ENCODE measurements at regions not wholly inside any gene's neighbourhood (a gene's known extent, or its start where the extent isn't known, plus 50 kb on each side); places are given as distances from the start of the nearest gene placed in this dataset.

- CTCF ChIA-PET, result interaction anchor here (0.6 kb wide), 2 partner anchors 127 to 885 kb away, joined by 3 read pairs; no protein-coding TSS in a partner anchor
- H3K36me3 Mint-ChIP-seq (ENCODE audit: low read depth), result no peaks in the 10 kb centered on the region
- H3K4me3 Mint-ChIP-seq, result no peak overlapping the region
- peaks cover 3% of the 10 kb centered on the region for H3K27me3 Mint-ChIP-seq (ENCODE audit: low read depth)
- no peak overlapping the region for H3K27ac Mint-ChIP-seq
- H3K9me3 Mint-ChIP-seq, result no peaks in the 10 kb centered on the region
- DNase-seq, result no peak
- intact Hi-C loops (cut with micrococcal nuclease), result no loop called here
- no peaks in the 10 kb centered on the region for H3K4me1 Mint-ChIP-seq (ENCODE audit: low read depth)
Measured at GRCh38 chr13:80132741-80133601, 208.0 kb downstream of the SPRY2 start.

- H3K4me3 Mint-ChIP-seq, result no peak overlapping the region
- CTCF ChIA-PET, result no interaction called here
- no peaks in the 10 kb centered on the region for H3K4me1 Mint-ChIP-seq (ENCODE audit: low read depth)
Measured at GRCh38 chr13:80131204-80131603, 209.7 kb downstream of the SPRY2 start.

GRCh38 chr13:80126389-80127068 lies 214.4 kb downstream of the SPRY2 start:
- Mint-ChIP-seq H3K36me3 (ENCODE audit: low read depth) (no peaks in the 10 kb centered on the region), H3K27me3 (ENCODE audit: low read depth) (no peaks in the 10 kb centered on the region), H3K9me3 (no peaks in the 10 kb centered on the region), H3K27ac (no peak overlapping the region), H3K4me3 (no peak overlapping the region), H3K4me1 (ENCODE audit: low read depth) (no peaks in the 10 kb centered on the region)
- no peak for DNase-seq
- intact Hi-C loops (cut with micrococcal nuclease), result no loop called here
- CTCF ChIA-PET, result no interaction called here

More at GRCh38 chr13:80131204-80131603, 209.7 kb downstream of the SPRY2 start:
- Mint-ChIP-seq H3K9me3 (no peaks in the 10 kb centered on the region), H3K27me3 (ENCODE audit: low read depth) (peaks cover 3% of the 10 kb centered on the region), H3K36me3 (ENCODE audit: low read depth) (no peaks in the 10 kb centered on the region), H3K27ac (no peak overlapping the region)
- intact Hi-C loops (cut with micrococcal nuclease), result no loop called here
- no peak for DNase-seq

- Mint-ChIP-seq H3K27ac (no peak overlapping the region), H3K27me3 (ENCODE audit: low read depth) (peaks cover 2% of the 10 kb centered on the region), H3K36me3 (ENCODE audit: low read depth) (no peaks in the 10 kb centered on the region), H3K4me3 (no peak overlapping the region), H3K4me1 (ENCODE audit: low read depth) (no peaks in the 10 kb centered on the region), H3K9me3 (no peaks in the 10 kb centered on the region)
- CTCF ChIA-PET, result interaction anchor here (0.6 kb wide), 1 partner anchor 1815 kb away, joined by 3 read pairs; no protein-coding TSS in a partner anchor
- no peak for DNase-seq
- intact Hi-C loops (cut with micrococcal nuclease), result no loop called here
Measured at GRCh38 chr13:80123945-80124344, 217.0 kb downstream of the SPRY2 start.

- Mint-ChIP-seq H3K4me3 (no peak overlapping the region), H3K36me3 (ENCODE audit: low read depth) (no peaks in the 10 kb centered on the region), H3K27ac (no peak overlapping the region), H3K27me3 (ENCODE audit: low read depth) (peaks cover 2% of the 10 kb centered on the region), H3K9me3 (no peaks in the 10 kb centered on the region), H3K4me1 (ENCODE audit: low read depth) (no peaks in the 10 kb centered on the region)
- intact Hi-C loops (cut with micrococcal nuclease), result no loop called here
- no peak for DNase-seq
- CTCF ChIA-PET, result no interaction called here
Measured at GRCh38 chr13:80121038-80121437, 219.9 kb downstream of the SPRY2 start.

- no peak overlapping the region for H3K4me3 Mint-ChIP-seq
- no peak overlapping the region for H3K27ac Mint-ChIP-seq
- H3K27me3 Mint-ChIP-seq (ENCODE audit: low read depth), result peaks cover 2% of the 10 kb centered on the region
- intact Hi-C loops (cut with micrococcal nuclease), result no loop called here
- no peaks in the 10 kb centered on the region for H3K9me3 Mint-ChIP-seq
- no peaks in the 10 kb centered on the region for H3K36me3 Mint-ChIP-seq (ENCODE audit: low read depth)
- no peak for DNase-seq
- no peaks in the 10 kb centered on the region for H3K4me1 Mint-ChIP-seq (ENCODE audit: low read depth)
- CTCF ChIA-PET, result no interaction called here
Measured at GRCh38 chr13:80118506-80118905, 222.4 kb downstream of the SPRY2 start.

- Mint-ChIP-seq H3K4me3 (no peak overlapping the region), H3K36me3 (ENCODE audit: low read depth) (no peaks in the 10 kb centered on the region), H3K9me3 (no peaks in the 10 kb centered on the region), H3K4me1 (ENCODE audit: low read depth) (no peaks in the 10 kb centered on the region), H3K27me3 (ENCODE audit: low read depth) (peaks cover 2% of the 10 kb centered on the region), H3K27ac (no peak overlapping the region)
- intact Hi-C loops (cut with micrococcal nuclease), result no loop called here
- CTCF ChIA-PET, result no interaction called here
- DNase-seq, result no peak
Measured at GRCh38 chr13:80118099-80118498, 222.8 kb downstream of the SPRY2 start.

GRCh38 chr13:80117515-80117914 lies 223.4 kb downstream of the SPRY2 start:
- H3K9me3 Mint-ChIP-seq, result no peaks in the 10 kb centered on the region
- CTCF ChIA-PET, result no interaction called here
- H3K27me3 Mint-ChIP-seq (ENCODE audit: low read depth), result peaks cover 2% of the 10 kb centered on the region
- no peaks in the 10 kb centered on the region for H3K36me3 Mint-ChIP-seq (ENCODE audit: low read depth)
- H3K4me1 Mint-ChIP-seq (ENCODE audit: low read depth), result no peaks in the 10 kb centered on the region
- DNase-seq, result no peak
- H3K27ac Mint-ChIP-seq, result no peak overlapping the region
- intact Hi-C loops (cut with micrococcal nuclease), result no loop called here
- no peak overlapping the region for H3K4me3 Mint-ChIP-seq

GRCh38 chr13:80116107-80116506 lies 224.8 kb downstream of the SPRY2 start:
- no peaks in the 10 kb centered on the region for H3K9me3 Mint-ChIP-seq
- CTCF ChIA-PET, result interaction anchor here (1.4 kb wide), 1 partner anchor 9 kb away, joined by 4 read pairs; no protein-coding TSS in a partner anchor

GRCh38 chr13:80115616-80116015 lies 225.3 kb downstream of the SPRY2 start:
- intact Hi-C loops (cut with micrococcal nuclease), result loop anchor here (2.0 kb wide), 1 partner anchor 67 kb away; no protein-coding TSS in a partner anchor
- Mint-ChIP-seq H3K9me3 (no peaks in the 10 kb centered on the region), H3K27ac (no peak overlapping the region), H3K36me3 (ENCODE audit: low read depth) (no peaks in the 10 kb centered on the region), H3K27me3 (ENCODE audit: low read depth) (peaks cover 2% of the 10 kb centered on the region), H3K4me3 (no peak overlapping the region), H3K4me1 (ENCODE audit: low read depth) (no peaks in the 10 kb centered on the region)
- DNase-seq, result no peak
- CTCF ChIA-PET, result interaction anchor here (1.4 kb wide), 1 partner anchor 9 kb away, joined by 4 read pairs; no protein-coding TSS in a partner anchor

More at GRCh38 chr13:80116107-80116506, 224.8 kb downstream of the SPRY2 start:
- Mint-ChIP-seq H3K36me3 (ENCODE audit: low read depth) (no peaks in the 10 kb centered on the region), H3K27me3 (ENCODE audit: low read depth) (peaks cover 2% of the 10 kb centered on the region), H3K4me1 (ENCODE audit: low read depth) (no peaks in the 10 kb centered on the region), H3K4me3 (no peak overlapping the region), H3K27ac (no peak overlapping the region)
- intact Hi-C loops (cut with micrococcal nuclease), result no loop called here
- no peak for DNase-seq

- Mint-ChIP-seq H3K27ac (no peak overlapping the region), H3K36me3 (ENCODE audit: low read depth) (no peaks in the 10 kb centered on the region), H3K27me3 (ENCODE audit: low read depth) (no peaks in the 10 kb centered on the region), H3K4me1 (ENCODE audit: low read depth) (no peaks in the 10 kb centered on the region), H3K9me3 (no peaks in the 10 kb centered on the region), H3K4me3 (no peak overlapping the region)
- CTCF ChIA-PET, result no interaction called here
- intact Hi-C loops (cut with micrococcal nuclease), result loop anchor here (2.0 kb wide), 1 partner anchor 65 kb away; no protein-coding TSS in a partner anchor
- no peak for DNase-seq
Measured at GRCh38 chr13:80113714-80114454, 227.0 kb downstream of the SPRY2 start.

GRCh38 chr13:80109303-80109702 lies 231.6 kb downstream of the SPRY2 start:
- Mint-ChIP-seq H3K4me1 (ENCODE audit: low read depth) (no peaks in the 10 kb centered on the region), H3K4me3 (no peak overlapping the region), H3K27ac (no peak overlapping the region), H3K9me3 (no peaks in the 10 kb centered on the region), H3K36me3 (ENCODE audit: low read depth) (no peaks in the 10 kb centered on the region), H3K27me3 (ENCODE audit: low read depth) (peaks cover 2% of the 10 kb centered on the region)
- DNase-seq, result no peak
- CTCF ChIA-PET, result no interaction called here
- intact Hi-C loops (cut with micrococcal nuclease), result no loop called here
